GM23338 (cell line): ENCODE measurements at regions not wholly inside any gene's neighbourhood (a gene's known extent, or its start where the extent isn't known, plus 50 kb on each side); places are given as distances from the start of the nearest gene placed in this dataset.

Source experiments
- ATAC-seq: fragments of 200-7000 bp; cut with Tn5 transposase; 3 replicates; pipeline ENCODE4 v1.9.1; 2020
- DNase-seq: peaks from one replicate; pipeline ENCODE4 v3.0.0-alpha.2; 2015; ENCODE audit warnings: low spot score
- H2AFZ ChIP-seq: fragments of 200-600 bp; sonication (generic); 2 replicates; pipeline ENCODE4 v1.8.0; 2016; ENCODE audit warnings: antibody characterized with exemption, mild to moderate bottlenecking, moderate library complexity
- H3F3A ChIP-seq: fragments of 200-600 bp; sonication (generic); replicated peaks from 2 replicates; pipeline ENCODE4 v1.8.0; 2017; ENCODE audit warnings: antibody characterized with exemption, mixed run types, low read depth
- H3K27ac ChIP-seq: fragments of 200-600 bp; sonication (generic); 2 replicates; pipeline ENCODE4 v1.6.1; 2016; ENCODE audit warnings: low read depth
- H3K27me3 ChIP-seq: fragments of 200-600 bp; sonication (generic); 2 replicates; pipeline ENCODE4 v1.8.0; 2016; ENCODE audit warnings: mild to moderate bottlenecking, mixed run types, moderate library complexity; ENCODE audit not compliant: insufficient read depth
- H3K36me3 ChIP-seq: fragments of 200-600 bp; sonication (generic); 2 replicates; pipeline ENCODE4 v1.8.0; 2016; ENCODE audit warnings: mild to moderate bottlenecking; ENCODE audit not compliant: insufficient read depth
- H3K4me1 ChIP-seq: fragments of 200-600 bp; sonication (generic); 2 replicates; pipeline ENCODE4 v1.8.0; 2016; ENCODE audit warnings: mild to moderate bottlenecking, moderate library complexity; ENCODE audit not compliant: insufficient read depth
- H3K4me2 ChIP-seq: fragments of 200-600 bp; sonication (generic); 2 replicates; pipeline ENCODE4 v1.7.1; 2017; ENCODE audit warnings: mixed run types
- H3K4me3 ChIP-seq: fragments of 200-600 bp; sonication (generic); 2 replicates; pipeline ENCODE4 v1.6.1; 2016; ENCODE audit warnings: mixed run types
- H3K79me2 ChIP-seq: fragments of 200-600 bp; sonication (generic); replicated peaks from 2 replicates; pipeline ENCODE4 v1.8.0; 2017; ENCODE audit warnings: mild to moderate bottlenecking; ENCODE audit not compliant: insufficient read depth
- H3K9me2 ChIP-seq: fragments of 200-600 bp; sonication (generic); 2 replicates; pipeline ENCODE4 v1.8.0; 2017; ENCODE audit not compliant: insufficient read depth
- H4K20me1 ChIP-seq: fragments of 200-600 bp; sonication (generic); replicated peaks from 2 replicates; pipeline ENCODE4 v1.8.0; 2017; ENCODE audit warnings: mild to moderate bottlenecking; ENCODE audit not compliant: insufficient read depth
- H3K27ac Mint-ChIP-seq: 2 replicates; pipeline ENCODE4 v1.8.0; 2020; ENCODE audit warnings: inconsistent platforms, mild to moderate bottlenecking, moderate library complexity, mixed read lengths
- H3K27me3 Mint-ChIP-seq: 3 replicates; pipeline ENCODE4 v1.8.0; 2022; ENCODE audit warnings: low read depth, mild to moderate bottlenecking, moderate library complexity, mixed read lengths, inconsistent platforms; ENCODE audit not compliant: insufficient read depth, poor library complexity
- H3K36me3 Mint-ChIP-seq: 3 replicates; pipeline ENCODE4 v1.8.0; 2021; ENCODE audit warnings: low read depth, mild to moderate bottlenecking, inconsistent platforms, moderate library complexity, mixed read lengths
- H3K4me1 Mint-ChIP-seq: 3 replicates; pipeline ENCODE4 v1.8.0; 2020; ENCODE audit warnings: mild to moderate bottlenecking, inconsistent platforms, mixed read lengths
- H3K4me3 Mint-ChIP-seq: 3 replicates; pipeline ENCODE4 v1.8.0; 2021; ENCODE audit warnings: moderate library complexity, mild to moderate bottlenecking, inconsistent platforms, mixed read lengths
- H3K9me3 Mint-ChIP-seq: 3 replicates; pipeline ENCODE4 v1.8.0; 2020; ENCODE audit warnings: moderate library complexity, mild to moderate bottlenecking, inconsistent platforms, mixed read lengths
- CREB1 ChIP-seq: fragments of 250-450 bp; sonication (Bioruptor Pico); IDR thresholded peaks from 2 replicates; pipeline ENCODE4 v1.5.0; 2020; ENCODE audit warnings: low read depth, mild to moderate bottlenecking, moderate library complexity
- EZH2 ChIP-seq: fragments of 200-600 bp; sonication (generic); IDR thresholded peaks from one replicate; pipeline ENCODE4 v1.8.0; 2017; ENCODE audit warnings: antibody characterized with exemption, mild to moderate bottlenecking, low read depth; ENCODE audit not compliant: unreplicated experiment
- EZH2phosphoT487 ChIP-seq: fragments of 200-600 bp; sonication (generic); IDR thresholded peaks from one replicate; pipeline ENCODE4 v1.8.1; 2018; ENCODE audit warnings: antibody characterized with exemption; ENCODE audit not compliant: unreplicated experiment
- JUNB ChIP-seq: IDR thresholded peaks from one replicate; pipeline ENCODE4 v1.6.1; 2016; ENCODE audit warnings: antibody characterized with exemption; ENCODE audit not compliant: unreplicated experiment
- NANOG ChIP-seq: IDR thresholded peaks from 2 replicates; pipeline ENCODE4 v1.6.1; 2016; ENCODE audit warnings: antibody characterized with exemption, borderline replicate concordance
- POLR2AphosphoS5 ChIP-seq: IDR thresholded peaks from 2 replicates; pipeline ENCODE4 v1.6.1; 2016; ENCODE audit warnings: antibody characterized with exemption, low read depth
- STAT1 ChIP-seq: IDR thresholded peaks from one replicate; pipeline ENCODE4 v1.6.1; 2016; ENCODE audit warnings: antibody characterized with exemption; ENCODE audit not compliant: unreplicated experiment
- ZNF114 ChIP-seq: fragments of 250-450 bp; sonication (Bioruptor Pico); IDR thresholded peaks from 2 replicates; pipeline ENCODE4 v1.5.0; 2020; ENCODE audit warnings: mild to moderate bottlenecking, moderate library complexity
- TF ChIP-seq, protein P1 (sequence below), 2 experiments: fragments of 200-600 bp in 1 of 2; sonication (generic) in 1 of 2; conservative IDR thresholded peaks; 2 replicates each; pipeline versions ENCODE4 v1.5.1 to v1.6.1; 2016 to 2017; ENCODE audit warnings: antibody characterized with exemption in 2 of 2, low read depth in 2 of 2, mild to moderate bottlenecking in 2 of 2, moderate library complexity in 1 of 2
- TF ChIP-seq, protein P2 (sequence below): IDR thresholded peaks from one replicate; pipeline ENCODE4 v1.6.1; 2018; ENCODE audit warnings: antibody characterized with exemption; ENCODE audit not compliant: unreplicated experiment

GRCh38 chr18:78160961-78161656 is 818.5 kb upstream of the SALL3 start:
- no peak for DNase-seq
- Mint-ChIP-seq H3K36me3 (peaks cover 32% of the 10 kb centered on the region), H3K9me3 (peaks cover 83% of the 10 kb centered on the region), H3K27ac (no peak overlapping the region), H3K27me3 (peaks cover 4% of the 10 kb centered on the region), H3K4me3 (no peak overlapping the region), H3K4me1 (no peaks in the 10 kb centered on the region)
- H3K4me1 ChIP-seq = no peaks in the 10 kb centered on the region
- H3K27ac ChIP-seq = no peak overlapping the region
- peaks cover 9% of the 10 kb centered on the region; the same call in 1 of the 2 replicates for H3K36me3 ChIP-seq
- TF ChIP-seq EZH2phosphoT487 = no peak
- TF ChIP-seq EZH2 = no peak
- TF ChIP-seq, protein P1, sequence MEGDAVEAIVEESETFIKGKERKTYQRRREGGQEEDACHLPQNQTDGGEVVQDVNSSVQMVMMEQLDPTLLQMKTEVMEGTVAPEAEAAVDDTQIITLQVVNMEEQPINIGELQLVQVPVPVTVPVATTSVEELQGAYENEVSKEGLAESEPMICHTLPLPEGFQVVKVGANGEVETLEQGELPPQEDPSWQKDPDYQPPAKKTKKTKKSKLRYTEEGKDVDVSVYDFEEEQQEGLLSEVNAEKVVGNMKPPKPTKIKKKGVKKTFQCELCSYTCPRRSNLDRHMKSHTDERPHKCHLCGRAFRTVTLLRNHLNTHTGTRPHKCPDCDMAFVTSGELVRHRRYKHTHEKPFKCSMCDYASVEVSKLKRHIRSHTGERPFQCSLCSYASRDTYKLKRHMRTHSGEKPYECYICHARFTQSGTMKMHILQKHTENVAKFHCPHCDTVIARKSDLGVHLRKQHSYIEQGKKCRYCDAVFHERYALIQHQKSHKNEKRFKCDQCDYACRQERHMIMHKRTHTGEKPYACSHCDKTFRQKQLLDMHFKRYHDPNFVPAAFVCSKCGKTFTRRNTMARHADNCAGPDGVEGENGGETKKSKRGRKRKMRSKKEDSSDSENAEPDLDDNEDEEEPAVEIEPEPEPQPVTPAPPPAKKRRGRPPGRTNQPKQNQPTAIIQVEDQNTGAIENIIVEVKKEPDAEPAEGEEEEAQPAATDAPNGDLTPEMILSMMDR (conservative IDR thresholded peaks at IDR 0.05; ENCODE audit: low read depth in 2 of 2) = no peak
- TF ChIP-seq STAT1 = no peak
- TF ChIP-seq CREB1 = no peak
- no peak for TF ChIP-seq JUNB
- TF ChIP-seq NANOG = no peak
- no peak for TF ChIP-seq ZNF114 (CRISPR knock-in tag)
- no peak for ATAC-seq
- no peaks in the 10 kb centered on the region for H3K27me3 ChIP-seq
- H2AFZ ChIP-seq = no peak overlapping the region
- H3F3A ChIP-seq = no peaks in the 10 kb centered on the region
- no peaks in the 10 kb centered on the region for H3K9me2 ChIP-seq
- no peak overlapping the region for H3K4me2 ChIP-seq
- H3K4me3 ChIP-seq = no peak overlapping the region
- no peaks in the 10 kb centered on the region for H4K20me1 ChIP-seq
- H3K79me2 ChIP-seq = no peaks in the 10 kb centered on the region

DNA sequence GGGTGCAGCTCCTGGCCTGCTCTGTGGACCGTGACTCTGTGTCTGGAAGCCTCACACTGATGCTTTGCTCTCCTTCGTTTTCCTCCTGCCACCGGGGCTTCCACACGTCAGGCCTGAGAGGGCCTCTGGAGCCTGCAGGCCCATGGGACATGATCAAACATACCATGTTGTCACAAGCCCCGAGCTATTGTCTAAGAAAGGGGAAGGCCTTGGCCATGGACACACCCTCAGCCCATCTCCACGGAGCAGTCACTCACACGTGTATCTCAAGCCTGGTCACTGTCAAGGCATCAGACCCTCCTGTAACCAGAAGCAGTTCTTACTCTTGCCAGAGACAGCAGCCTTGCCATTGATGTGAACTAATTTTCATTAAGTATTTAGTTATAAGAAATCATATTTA is 814.1 kb upstream of the SALL3 start:
- H3K27ac Mint-ChIP-seq = no peak overlapping the region
- no peak for DNase-seq
- H3K4me3 Mint-ChIP-seq = no peak overlapping the region
- Histone ChIP-seq H3K36me3 (peaks cover 9% of the 10 kb centered on the region; the same call in 1 of the 2 replicates), H2AFZ (no peak overlapping the region), H3K79me2 (no peaks in the 10 kb centered on the region), H3K4me2 (no peak overlapping the region), H3K27ac (no peak overlapping the region), H4K20me1 (no peaks in the 10 kb centered on the region), H3K4me3 (no peak overlapping the region), H3F3A (no peaks in the 10 kb centered on the region), H3K9me2 (no peaks in the 10 kb centered on the region), H3K4me1 (no peaks in the 10 kb centered on the region), H3K27me3 (no peaks in the 10 kb centered on the region)
- ATAC-seq = no peak
- peaks cover 29% of the 10 kb centered on the region for H3K36me3 Mint-ChIP-seq
- H3K9me3 Mint-ChIP-seq = peaks cover 89% of the 10 kb centered on the region
- peaks cover 2% of the 10 kb centered on the region for H3K27me3 Mint-ChIP-seq
- no peaks in the 10 kb centered on the region for H3K4me1 Mint-ChIP-seq
- TF ChIP-seq, protein P2, sequence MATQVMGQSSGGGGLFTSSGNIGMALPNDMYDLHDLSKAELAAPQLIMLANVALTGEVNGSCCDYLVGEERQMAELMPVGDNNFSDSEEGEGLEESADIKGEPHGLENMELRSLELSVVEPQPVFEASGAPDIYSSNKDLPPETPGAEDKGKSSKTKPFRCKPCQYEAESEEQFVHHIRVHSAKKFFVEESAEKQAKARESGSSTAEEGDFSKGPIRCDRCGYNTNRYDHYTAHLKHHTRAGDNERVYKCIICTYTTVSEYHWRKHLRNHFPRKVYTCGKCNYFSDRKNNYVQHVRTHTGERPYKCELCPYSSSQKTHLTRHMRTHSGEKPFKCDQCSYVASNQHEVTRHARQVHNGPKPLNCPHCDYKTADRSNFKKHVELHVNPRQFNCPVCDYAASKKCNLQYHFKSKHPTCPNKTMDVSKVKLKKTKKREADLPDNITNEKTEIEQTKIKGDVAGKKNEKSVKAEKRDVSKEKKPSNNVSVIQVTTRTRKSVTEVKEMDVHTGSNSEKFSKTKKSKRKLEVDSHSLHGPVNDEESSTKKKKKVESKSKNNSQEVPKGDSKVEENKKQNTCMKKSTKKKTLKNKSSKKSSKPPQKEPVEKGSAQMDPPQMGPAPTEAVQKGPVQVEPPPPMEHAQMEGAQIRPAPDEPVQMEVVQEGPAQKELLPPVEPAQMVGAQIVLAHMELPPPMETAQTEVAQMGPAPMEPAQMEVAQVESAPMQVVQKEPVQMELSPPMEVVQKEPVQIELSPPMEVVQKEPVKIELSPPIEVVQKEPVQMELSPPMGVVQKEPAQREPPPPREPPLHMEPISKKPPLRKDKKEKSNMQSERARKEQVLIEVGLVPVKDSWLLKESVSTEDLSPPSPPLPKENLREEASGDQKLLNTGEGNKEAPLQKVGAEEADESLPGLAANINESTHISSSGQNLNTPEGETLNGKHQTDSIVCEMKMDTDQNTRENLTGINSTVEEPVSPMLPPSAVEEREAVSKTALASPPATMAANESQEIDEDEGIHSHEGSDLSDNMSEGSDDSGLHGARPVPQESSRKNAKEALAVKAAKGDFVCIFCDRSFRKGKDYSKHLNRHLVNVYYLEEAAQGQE = no peak
- TF ChIP-seq EZH2phosphoT487 (no peak), CREB1 (no peak), POLR2AphosphoS5 (no peak), JUNB (no peak), EZH2 (no peak)
- TF ChIP-seq, protein P1 (conservative IDR thresholded peaks at IDR 0.05; ENCODE audit: low read depth in 2 of 2) = no peak
